Transverse colon (tissue), 3 donors: ENCODE measurements at regions not wholly inside any gene's neighbourhood (a gene's known extent, or its start where the extent isn't known, plus 50 kb on each side); places are given as distances from the start of the nearest gene placed in this dataset.

Experiments
- POLR2A ChIP-seq: fragments of 450-650 bp; IDR thresholded peaks from one replicate; pipeline ENCODE4 v1.6.1; 2016; ENCODE audit warnings: antibody characterized with exemption, mild to moderate bottlenecking, moderate library complexity
- TF ChIP-seq, protein P1 (sequence below), 5 experiments: fragments of 200-600 bp in 3 of 5; fragments of 450-650 bp in 2 of 5; sonication (generic) in 3 of 5; IDR thresholded peaks; 1 replicate in 2 of 5; 2 replicates in 3 of 5; pipeline ENCODE4 v1.5.1; 2016 to 2017; ENCODE audit warnings: antibody characterized with exemption in 5 of 5, inconsistent platforms in 3 of 5, mild to moderate bottlenecking in 2 of 5, moderate library complexity in 1 of 5

- TF ChIP-seq, protein P1, sequence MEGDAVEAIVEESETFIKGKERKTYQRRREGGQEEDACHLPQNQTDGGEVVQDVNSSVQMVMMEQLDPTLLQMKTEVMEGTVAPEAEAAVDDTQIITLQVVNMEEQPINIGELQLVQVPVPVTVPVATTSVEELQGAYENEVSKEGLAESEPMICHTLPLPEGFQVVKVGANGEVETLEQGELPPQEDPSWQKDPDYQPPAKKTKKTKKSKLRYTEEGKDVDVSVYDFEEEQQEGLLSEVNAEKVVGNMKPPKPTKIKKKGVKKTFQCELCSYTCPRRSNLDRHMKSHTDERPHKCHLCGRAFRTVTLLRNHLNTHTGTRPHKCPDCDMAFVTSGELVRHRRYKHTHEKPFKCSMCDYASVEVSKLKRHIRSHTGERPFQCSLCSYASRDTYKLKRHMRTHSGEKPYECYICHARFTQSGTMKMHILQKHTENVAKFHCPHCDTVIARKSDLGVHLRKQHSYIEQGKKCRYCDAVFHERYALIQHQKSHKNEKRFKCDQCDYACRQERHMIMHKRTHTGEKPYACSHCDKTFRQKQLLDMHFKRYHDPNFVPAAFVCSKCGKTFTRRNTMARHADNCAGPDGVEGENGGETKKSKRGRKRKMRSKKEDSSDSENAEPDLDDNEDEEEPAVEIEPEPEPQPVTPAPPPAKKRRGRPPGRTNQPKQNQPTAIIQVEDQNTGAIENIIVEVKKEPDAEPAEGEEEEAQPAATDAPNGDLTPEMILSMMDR (IDR thresholded peaks at IDR 0.05) = no peak
- TF ChIP-seq POLR2A = no peak
Observed at GRCh38 chr9:573691-574410, 267.6 kb upstream of the DMRT1 start.
